ENCODE measurements at regions not wholly inside any gene's neighbourhood (a gene's known extent, or its start where the extent isn't known, plus 50 kb on each side); places are given as distances from the start of the nearest gene placed in this dataset.

- TF ChIP-seq, protein P1, sequence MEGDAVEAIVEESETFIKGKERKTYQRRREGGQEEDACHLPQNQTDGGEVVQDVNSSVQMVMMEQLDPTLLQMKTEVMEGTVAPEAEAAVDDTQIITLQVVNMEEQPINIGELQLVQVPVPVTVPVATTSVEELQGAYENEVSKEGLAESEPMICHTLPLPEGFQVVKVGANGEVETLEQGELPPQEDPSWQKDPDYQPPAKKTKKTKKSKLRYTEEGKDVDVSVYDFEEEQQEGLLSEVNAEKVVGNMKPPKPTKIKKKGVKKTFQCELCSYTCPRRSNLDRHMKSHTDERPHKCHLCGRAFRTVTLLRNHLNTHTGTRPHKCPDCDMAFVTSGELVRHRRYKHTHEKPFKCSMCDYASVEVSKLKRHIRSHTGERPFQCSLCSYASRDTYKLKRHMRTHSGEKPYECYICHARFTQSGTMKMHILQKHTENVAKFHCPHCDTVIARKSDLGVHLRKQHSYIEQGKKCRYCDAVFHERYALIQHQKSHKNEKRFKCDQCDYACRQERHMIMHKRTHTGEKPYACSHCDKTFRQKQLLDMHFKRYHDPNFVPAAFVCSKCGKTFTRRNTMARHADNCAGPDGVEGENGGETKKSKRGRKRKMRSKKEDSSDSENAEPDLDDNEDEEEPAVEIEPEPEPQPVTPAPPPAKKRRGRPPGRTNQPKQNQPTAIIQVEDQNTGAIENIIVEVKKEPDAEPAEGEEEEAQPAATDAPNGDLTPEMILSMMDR (IDR thresholded peaks at IDR 0.05), result no peak
- no peak for TF ChIP-seq POLR2A (IDR thresholded peaks at IDR 0.05)
These were observed 128.0 kb upstream of the VSTM2B start for GRCh38 chr19:29397748-29398147.

Measured in right lobe of liver (tissue), 4 donors.